B cell (primary cell): ENCODE measurements at regions not wholly inside any gene's neighbourhood (a gene's known extent, or its start where the extent isn't known, plus 50 kb on each side); places are given as distances from the start of the nearest gene placed in this dataset.

Source experiments
- CTCF ChIP-seq: fragments of 200-600 bp; IDR thresholded peaks from one replicate; pipeline ENCODE4 v1.8.0; 2022; ENCODE audit warnings: antibody characterized with exemption, mild to moderate bottlenecking
- EZH2 ChIP-seq: IDR thresholded peaks from 2 replicates; pipeline ENCODE4 v1.6.1; 2012; ENCODE audit warnings: borderline replicate concordance, low read depth, mild to moderate bottlenecking, moderate library complexity, low read length; ENCODE audit not compliant: insufficient read depth, poor library complexity, severe bottlenecking

GRCh38 chr5:78718824-78719223, 70.3 kb upstream of the LHFPL2 start:
- TF ChIP-seq CTCF: no peak
- no peak for TF ChIP-seq EZH2
